ENCODE measurements at regions not wholly inside any gene's neighbourhood (a gene's known extent, or its start where the extent isn't known, plus 50 kb on each side); places are given as distances from the start of the nearest gene placed in this dataset.

- H3K9me3 Mint-ChIP-seq = peaks cover 10 to 21% (median 17%) of the 10 kb centered on the region in 7 donors
- Histone ChIP-seq H3K9ac (ENCODE audit: insufficient read depth, low read length, poor library complexity, severe bottlenecking) (no peak overlapping the region), H3K4me2 (replicated peaks; ENCODE audit: extremely low read depth, low read length, poor library complexity, severe bottlenecking) (no peak overlapping the region), H3K27ac (ENCODE audit: low read depth in 1 of 2, low read length in 2 of 2) (no peak overlapping the region), H3K4me3 (replicated peaks in 1 of 3; ENCODE audit: low read depth in 2 of 3, low read length in 3 of 3) (no peak overlapping the region), H4K20me1 (ENCODE audit: insufficient read depth, low read length) (no peaks in the 10 kb centered on the region), H3K36me3 (replicated peaks in 1 of 2; ENCODE audit: control insufficient read depth in 1 of 2, insufficient read depth in 2 of 2, low read length in 2 of 2) (no peaks in the 10 kb centered on the region), H3K27me3 (ENCODE audit: control insufficient read depth in 2 of 2, insufficient read depth in 2 of 2, low read length in 2 of 2) (no peaks in the 10 kb centered on the region), H3K4me1 (ENCODE audit: control insufficient read depth in 1 of 2, insufficient read depth in 2 of 2, low read length in 2 of 2) (no peaks in the 10 kb centered on the region), H2AFZ (ENCODE audit: insufficient read depth, low read depth, low read length, poor library complexity, severe bottlenecking) (no peak overlapping the region), H3K9me3 (replicated peaks in 1 of 2; ENCODE audit: control insufficient read depth in 1 of 2, insufficient read depth in 1 of 2, low read length in 2 of 2) (peaks cover 12 to 13% of the 10 kb centered on the region in 2 donors), H3K79me2 (ENCODE audit: insufficient read depth, low read length) (no peaks in the 10 kb centered on the region)
- DNase-seq = no peak
- intact Hi-C loops (cut with micrococcal nuclease) = no loop called here
- TF ChIP-seq CTCF (IDR thresholded peaks at IDR 0.05) = no peak
- peaks cover 0 to 4% (median 2%) of the 10 kb centered on the region in 3 donors for H3K27me3 Mint-ChIP-seq (ENCODE audit: low read depth in 3 of 3)
- H3K4me1 Mint-ChIP-seq = peaks cover 7% of the 10 kb centered on the region
- no peaks in the 10 kb centered on the region for H3K36me3 Mint-ChIP-seq
- WGBS (ENCODE audit: insufficient coverage) = 30% methylated on average over 5 of the region's 7 CpGs
- no peak overlapping the region for H3K27ac Mint-ChIP-seq
- H3K4me3 Mint-ChIP-seq = no peak overlapping the region
Measured at GRCh38 chr10:29921071-29921446, 138.3 kb downstream of the JCAD start.

DNA sequence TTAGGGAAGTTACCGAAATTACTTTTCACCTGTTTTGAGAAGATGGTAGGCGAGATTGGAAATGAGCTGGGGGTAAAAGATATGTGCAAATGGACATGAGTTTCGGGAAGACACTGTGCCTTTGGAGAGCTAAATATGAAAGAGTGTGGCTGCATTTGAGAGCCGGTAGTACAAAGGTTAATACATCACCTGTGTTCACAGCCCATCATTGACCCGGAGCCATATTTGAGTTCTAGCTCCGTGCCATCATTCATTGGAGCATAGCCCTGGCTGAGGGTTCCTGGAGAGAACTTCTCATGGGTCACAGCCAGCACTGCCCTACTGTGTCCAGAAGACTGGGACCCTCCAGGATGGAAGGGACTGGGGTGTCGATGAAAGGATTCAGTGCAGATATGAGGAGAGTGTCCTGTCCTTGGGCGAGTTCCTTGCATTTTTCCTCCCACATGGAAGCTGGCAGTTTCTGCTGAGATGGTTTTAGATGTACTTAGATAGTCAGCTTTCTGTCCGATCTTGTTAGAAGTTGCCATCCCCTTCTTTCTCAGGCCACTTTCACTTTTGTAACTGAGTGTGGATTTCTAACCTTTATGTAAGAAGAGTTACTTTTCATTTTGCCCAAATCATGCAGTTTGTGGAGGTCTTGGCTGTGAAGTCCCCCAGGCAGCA lies 138.8 kb downstream of the JCAD start:
- no peak overlapping the region for H3K9ac ChIP-seq (ENCODE audit: insufficient read depth, low read length, poor library complexity, severe bottlenecking)
- no peaks in the 10 kb centered on the region for H3K79me2 ChIP-seq (ENCODE audit: insufficient read depth, low read length)
- H3K4me3 ChIP-seq (replicated peaks in 1 of 3; ENCODE audit: low read depth in 2 of 3, low read length in 3 of 3) = no peak overlapping the region
- H3K36me3 Mint-ChIP-seq = no peaks in the 10 kb centered on the region
- peaks cover 0 to 4% (median 2%) of the 10 kb centered on the region in 3 donors for H3K27me3 Mint-ChIP-seq (ENCODE audit: low read depth in 3 of 3)
- intact Hi-C loops (cut with micrococcal nuclease) = no loop called here
- no peaks in the 10 kb centered on the region for H4K20me1 ChIP-seq (ENCODE audit: insufficient read depth, low read length)
- no peaks in the 10 kb centered on the region for H3K4me1 ChIP-seq (ENCODE audit: control insufficient read depth in 1 of 2, insufficient read depth in 2 of 2, low read length in 2 of 2)
- peaks cover 4% of the 10 kb centered on the region for H3K4me1 Mint-ChIP-seq
- H3K9me3 Mint-ChIP-seq = peaks cover 6 to 16% (median 12%) of the 10 kb centered on the region in 7 donors
- H3K36me3 ChIP-seq (replicated peaks in 1 of 2; ENCODE audit: control insufficient read depth in 1 of 2, insufficient read depth in 2 of 2, low read length in 2 of 2) = no peaks in the 10 kb centered on the region
- DNase-seq = no peak
- no peak overlapping the region for H3K4me2 ChIP-seq (replicated peaks; ENCODE audit: extremely low read depth, low read length, poor library complexity, severe bottlenecking)
- TF ChIP-seq CTCF (IDR thresholded peaks at IDR 0.05) = no peak
- no peak overlapping the region for H3K4me3 Mint-ChIP-seq
- H3K27me3 ChIP-seq (ENCODE audit: control insufficient read depth in 2 of 2, insufficient read depth in 2 of 2, low read length in 2 of 2) = no peaks in the 10 kb centered on the region
- H3K9me3 ChIP-seq (replicated peaks in 1 of 2; ENCODE audit: control insufficient read depth in 1 of 2, insufficient read depth in 1 of 2, low read length in 2 of 2) = peaks cover 7% of the 10 kb centered on the region in 2 donors
- 80% methylated on average over 3 of the region's 9 CpGs for WGBS (ENCODE audit: insufficient coverage)
- no peak overlapping the region for H2AFZ ChIP-seq (ENCODE audit: insufficient read depth, low read depth, low read length, poor library complexity, severe bottlenecking)
- H3K27ac Mint-ChIP-seq = no peak overlapping the region
- H3K27ac ChIP-seq (ENCODE audit: low read depth in 1 of 2, low read length in 2 of 2) = no peak overlapping the region

Data from CD14-positive monocyte (primary cell).